ENCODE measurements at regions not wholly inside any gene's neighbourhood (a gene's known extent, or its start where the extent isn't known, plus 50 kb on each side); places are given as distances from the start of the nearest gene placed in this dataset.
"Not testable (repeated sequence)": the region's sequence is repeated elsewhere in the genome, so short reads cannot be mapped to it uniquely, and the experiment has no call there.

GRCh38 chr5:88643315-88643714 is 239.7 kb downstream of the MEF2C start:
- TF ChIP-seq CTCF (IDR thresholded peaks at IDR 0.05; ENCODE audit: low read depth, low read length, missing control alignments): no peak
- Histone ChIP-seq H3K36me3 (replicated peaks) (no peaks in the 10 kb centered on the region), H3K27ac (no peak overlapping the region), H3K27me3 (replicated peaks) (no peaks in the 10 kb centered on the region), H3K4me3 (ENCODE audit: low read depth, low read length) (no peak overlapping the region)
- no peak for DNase-seq
- in situ Hi-C loops (cut with HindIII; ENCODE audit: low pct_ligation_motif_present, low sequenced_read_pairs): no loop called here

GRCh38 chr5:88634014-88634413 is 249.0 kb downstream of the MEF2C start:
- in situ Hi-C loops (cut with HindIII; ENCODE audit: low pct_ligation_motif_present, low sequenced_read_pairs): no loop called here
- DNase-seq: no peak
- H3K27me3 ChIP-seq (replicated peaks): no peaks in the 10 kb centered on the region
- no peak overlapping the region for H3K27ac ChIP-seq
- no peak overlapping the region for H3K4me3 ChIP-seq (ENCODE audit: low read depth, low read length)
- TF ChIP-seq CTCF (IDR thresholded peaks at IDR 0.05; ENCODE audit: low read depth, low read length, missing control alignments): no peak
- H3K36me3 ChIP-seq (replicated peaks): no peaks in the 10 kb centered on the region

- H3K4me3 ChIP-seq (ENCODE audit: low read depth, low read length); in situ Hi-C loops (cut with HindIII; ENCODE audit: low pct_ligation_motif_present, low sequenced_read_pairs); H3K27me3 ChIP-seq (replicated peaks); DNase-seq; H3K36me3 ChIP-seq (replicated peaks); H3K27ac ChIP-seq: not testable (repeated sequence)
These were observed 260.1 kb downstream of the MEF2C start for GRCh38 chr5:88622890-88623289.

- in situ Hi-C loops (cut with HindIII; ENCODE audit: low pct_ligation_motif_present, low sequenced_read_pairs); H3K27me3 ChIP-seq (replicated peaks): not testable (repeated sequence)
These were observed 267.2 kb downstream of the MEF2C start for GRCh38 chr5:88615767-88616166.

GRCh38 chr5:88613051-88613450 is 269.9 kb downstream of the MEF2C start:
- Histone ChIP-seq H3K36me3 (replicated peaks) (no peaks in the 10 kb centered on the region), H3K27me3 (replicated peaks) (no peaks in the 10 kb centered on the region), H3K27ac (no peak overlapping the region), H3K4me3 (ENCODE audit: low read depth, low read length) (no peak overlapping the region)
- TF ChIP-seq CTCF (IDR thresholded peaks at IDR 0.05; ENCODE audit: low read depth, low read length, missing control alignments): no peak
- in situ Hi-C loops (cut with HindIII; ENCODE audit: low pct_ligation_motif_present, low sequenced_read_pairs): no loop called here
- DNase-seq: no peak

More at GRCh38 chr5:88615767-88616166, 267.2 kb downstream of the MEF2C start:
- not testable (repeated sequence) for H3K36me3 ChIP-seq (replicated peaks); DNase-seq; H3K4me3 ChIP-seq (ENCODE audit: low read depth, low read length); H3K27ac ChIP-seq

GRCh38 chr5:88610586-88610985 is 272.4 kb downstream of the MEF2C start:
- in situ Hi-C loops (cut with HindIII; ENCODE audit: low pct_ligation_motif_present, low sequenced_read_pairs): no loop called here
- Histone ChIP-seq H3K36me3 (replicated peaks) (no peaks in the 10 kb centered on the region), H3K27me3 (replicated peaks) (no peaks in the 10 kb centered on the region), H3K4me3 (ENCODE audit: low read depth, low read length) (no peak overlapping the region), H3K27ac (no peak overlapping the region)
- no peak for TF ChIP-seq CTCF (IDR thresholded peaks at IDR 0.05; ENCODE audit: low read depth, low read length, missing control alignments)
- no peak for DNase-seq

GRCh38 chr5:88607492-88607891 is 275.5 kb downstream of the MEF2C start:
- no peaks in the 10 kb centered on the region for H3K36me3 ChIP-seq (replicated peaks)
- no peak overlapping the region for H3K4me3 ChIP-seq (ENCODE audit: low read depth, low read length)
- no peak for TF ChIP-seq CTCF (IDR thresholded peaks at IDR 0.05; ENCODE audit: low read depth, low read length, missing control alignments)
- in situ Hi-C loops (cut with HindIII; ENCODE audit: low pct_ligation_motif_present, low sequenced_read_pairs): no loop called here
- no peak for DNase-seq
- no peaks in the 10 kb centered on the region for H3K27me3 ChIP-seq (replicated peaks)
- no peak overlapping the region for H3K27ac ChIP-seq

Data from brain microvascular endothelial cell (primary cell).